ENCODE measurements at regions not wholly inside any gene's neighbourhood (a gene's known extent, or its start where the extent isn't known, plus 50 kb on each side); places are given as distances from the start of the nearest gene placed in this dataset.

GRCh38 chr9:81239388-81239787 lies 450.0 kb downstream of the TLE1 start:
- H3K4me3 ChIP-seq (ENCODE audit: low read length), result no peak overlapping the region

GRCh38 chr9:81237565-81238231 lies 451.6 kb downstream of the TLE1 start:
- peaks cover 0 to 12% (median 0%) of the 10 kb centered on the region in 11 donors for H3K9me3 Mint-ChIP-seq
- DNase-seq (no peak), ATAC-seq (no peak)
- no peaks in the 10 kb centered on the region for H3K36me3 ChIP-seq (ENCODE audit: control insufficient read depth in 2 of 3, insufficient read depth in 3 of 3, low read length in 3 of 3)
- no peak overlapping the region for H3K27ac ChIP-seq (ENCODE audit: low read depth, low read length)
- no peaks in the 10 kb centered on the region for H3K27me3 Mint-ChIP-seq
- H3K4me1 Mint-ChIP-seq, result no peaks in the 10 kb centered on the region
- H3K4me3 ChIP-seq (ENCODE audit: low read length), result no peak overlapping the region
- H3K4me3 Mint-ChIP-seq, result no peak overlapping the region
- peaks cover 0 to 2% of the 10 kb centered on the region in 2 donors for H3K27me3 ChIP-seq (ENCODE audit: control insufficient read depth in 2 of 2, insufficient read depth in 2 of 2, low read length in 2 of 2)
- ChIA-PET POLR2A (no interaction called here), CTCF (no interaction called here)
- H3K36me3 Mint-ChIP-seq, result no peaks in the 10 kb centered on the region
- no peaks in the 10 kb centered on the region for H3K4me1 ChIP-seq (ENCODE audit: control insufficient read depth in 2 of 2, insufficient read depth in 2 of 2, low read length in 2 of 2)
- H3K9me3 ChIP-seq (ENCODE audit: control insufficient read depth in 2 of 3, low read length in 3 of 3), result no peaks in the 10 kb centered on the region
- intact Hi-C loops (cut with micrococcal nuclease), result no loop called here
- no peak overlapping the region for H3K27ac Mint-ChIP-seq

More at GRCh38 chr9:81239388-81239787, 450.0 kb downstream of the TLE1 start:
- intact Hi-C loops (cut with micrococcal nuclease), result no loop called here
- H3K27me3 Mint-ChIP-seq, result no peaks in the 10 kb centered on the region
- H3K4me3 Mint-ChIP-seq, result no peak overlapping the region
- ATAC-seq, result no peak
- Histone ChIP-seq H3K4me1 (ENCODE audit: control insufficient read depth in 2 of 2, insufficient read depth in 2 of 2, low read length in 2 of 2) (no peaks in the 10 kb centered on the region), H3K27me3 (ENCODE audit: control insufficient read depth in 2 of 2, insufficient read depth in 2 of 2, low read length in 2 of 2) (peaks cover 0 to 2% of the 10 kb centered on the region in 2 donors), H3K36me3 (ENCODE audit: control insufficient read depth in 2 of 3, insufficient read depth in 3 of 3, low read length in 3 of 3) (no peaks in the 10 kb centered on the region), H3K27ac (ENCODE audit: low read depth, low read length) (no peak overlapping the region), H3K9me3 (ENCODE audit: control insufficient read depth in 2 of 3, low read length in 3 of 3) (no peaks in the 10 kb centered on the region)
- POLR2A ChIA-PET, result no interaction called here
- H3K9me3 Mint-ChIP-seq, result peaks cover 0 to 12% (median 0%) of the 10 kb centered on the region in 11 donors
- no peak for DNase-seq
- no peaks in the 10 kb centered on the region for H3K36me3 Mint-ChIP-seq
- H3K4me1 Mint-ChIP-seq, result no peaks in the 10 kb centered on the region
- CTCF ChIA-PET, result no interaction called here
- H3K27ac Mint-ChIP-seq, result no peak overlapping the region

- H3K4me3 ChIP-seq (ENCODE audit: low read length), result no peak overlapping the region
- intact Hi-C loops (cut with micrococcal nuclease), result no loop called here
- no peaks in the 10 kb centered on the region for H3K4me1 ChIP-seq (ENCODE audit: control insufficient read depth in 2 of 2, insufficient read depth in 2 of 2, low read length in 2 of 2)
- DNase-seq (no peak), ATAC-seq (no peak)
- H3K27ac ChIP-seq (ENCODE audit: low read depth, low read length), result no peak overlapping the region
- Mint-ChIP-seq H3K27ac (no peak overlapping the region), H3K9me3 (peaks cover 0 to 12% (median 0%) of the 10 kb centered on the region in 11 donors), H3K4me1 (no peaks in the 10 kb centered on the region), H3K36me3 (no peaks in the 10 kb centered on the region), H3K4me3 (no peak overlapping the region), H3K27me3 (no peaks in the 10 kb centered on the region)
- ChIA-PET POLR2A (no interaction called here), CTCF (no interaction called here)
- H3K27me3 ChIP-seq (ENCODE audit: control insufficient read depth in 2 of 2, insufficient read depth in 2 of 2, low read length in 2 of 2), result peaks cover 0 to 2% of the 10 kb centered on the region in 2 donors
- H3K36me3 ChIP-seq (ENCODE audit: control insufficient read depth in 2 of 3, insufficient read depth in 3 of 3, low read length in 3 of 3), result no peaks in the 10 kb centered on the region
- H3K9me3 ChIP-seq (ENCODE audit: control insufficient read depth in 2 of 3, low read length in 3 of 3), result no peaks in the 10 kb centered on the region
Measured at GRCh38 chr9:81234924-81235610, 454.3 kb downstream of the TLE1 start.

GRCh38 chr9:81231011-81231410 lies 458.3 kb downstream of the TLE1 start:
- intact Hi-C loops (cut with micrococcal nuclease), result no loop called here
- Mint-ChIP-seq H3K4me1 (no peaks in the 10 kb centered on the region), H3K36me3 (no peaks in the 10 kb centered on the region), H3K27me3 (no peaks in the 10 kb centered on the region), H3K27ac (no peak overlapping the region), H3K4me3 (no peak overlapping the region), H3K9me3 (peaks cover 0 to 4% (median 0%) of the 10 kb centered on the region in 11 donors)
- no peak overlapping the region for H3K4me3 ChIP-seq (ENCODE audit: low read length)
- CTCF ChIA-PET, result no interaction called here
- H3K27ac ChIP-seq (ENCODE audit: low read depth, low read length), result no peak overlapping the region
- DNase-seq (no peak), ATAC-seq (no peak)
- H3K27me3 ChIP-seq (ENCODE audit: control insufficient read depth in 2 of 2, insufficient read depth in 2 of 2, low read length in 2 of 2), result no peaks in the 10 kb centered on the region
- no peaks in the 10 kb centered on the region for H3K4me1 ChIP-seq (ENCODE audit: control insufficient read depth in 2 of 2, insufficient read depth in 2 of 2, low read length in 2 of 2)
- no peaks in the 10 kb centered on the region for H3K9me3 ChIP-seq (ENCODE audit: control insufficient read depth in 2 of 3, low read length in 3 of 3)
- H3K36me3 ChIP-seq (ENCODE audit: control insufficient read depth in 2 of 3, insufficient read depth in 3 of 3, low read length in 3 of 3), result no peaks in the 10 kb centered on the region
- POLR2A ChIA-PET, result no interaction called here

GRCh38 chr9:81227507-81228245 lies 461.7 kb downstream of the TLE1 start:
- intact Hi-C loops (cut with micrococcal nuclease), result no loop called here
- no peak for ATAC-seq
- Mint-ChIP-seq H3K27ac (no peak overlapping the region), H3K36me3 (no peaks in the 10 kb centered on the region), H3K4me1 (no peaks in the 10 kb centered on the region), H3K27me3 (no peaks in the 10 kb centered on the region), H3K4me3 (no peak overlapping the region), H3K9me3 (peaks cover 0 to 10% (median 0%) of the 10 kb centered on the region in 11 donors)
- H3K27me3 ChIP-seq (ENCODE audit: control insufficient read depth in 2 of 2, insufficient read depth in 2 of 2, low read length in 2 of 2), result no peaks in the 10 kb centered on the region
- H3K4me1 ChIP-seq (ENCODE audit: control insufficient read depth in 2 of 2, insufficient read depth in 2 of 2, low read length in 2 of 2), result no peaks in the 10 kb centered on the region
- H3K36me3 ChIP-seq (ENCODE audit: control insufficient read depth in 2 of 3, insufficient read depth in 3 of 3, low read length in 3 of 3), result no peaks in the 10 kb centered on the region
- no peaks in the 10 kb centered on the region for H3K9me3 ChIP-seq (ENCODE audit: control insufficient read depth in 2 of 3, low read length in 3 of 3)
- ChIA-PET POLR2A (no interaction called here), CTCF (no interaction called here)
- no peak overlapping the region for H3K4me3 ChIP-seq (ENCODE audit: low read length)
- no peak for DNase-seq
- H3K27ac ChIP-seq (ENCODE audit: low read depth, low read length), result no peak overlapping the region

- Mint-ChIP-seq H3K4me3 (no peak overlapping the region), H3K27ac (no peak overlapping the region), H3K4me1 (no peaks in the 10 kb centered on the region), H3K9me3 (peaks cover 0 to 10% (median 0%) of the 10 kb centered on the region in 11 donors), H3K27me3 (no peaks in the 10 kb centered on the region), H3K36me3 (no peaks in the 10 kb centered on the region)
- Histone ChIP-seq H3K4me1 (ENCODE audit: control insufficient read depth in 2 of 2, insufficient read depth in 2 of 2, low read length in 2 of 2) (no peaks in the 10 kb centered on the region), H3K9me3 (ENCODE audit: control insufficient read depth in 2 of 3, low read length in 3 of 3) (no peaks in the 10 kb centered on the region), H3K27ac (ENCODE audit: low read depth, low read length) (no peak overlapping the region), H3K36me3 (ENCODE audit: control insufficient read depth in 2 of 3, insufficient read depth in 3 of 3, low read length in 3 of 3) (no peaks in the 10 kb centered on the region), H3K27me3 (ENCODE audit: control insufficient read depth in 2 of 2, insufficient read depth in 2 of 2, low read length in 2 of 2) (no peaks in the 10 kb centered on the region), H3K4me3 (ENCODE audit: low read length) (no peak overlapping the region)
- ChIA-PET POLR2A (no interaction called here), CTCF (no interaction called here)
- no peak for DNase-seq
- intact Hi-C loops (cut with micrococcal nuclease), result no loop called here
- no peak for ATAC-seq
Measured at GRCh38 chr9:81225596-81225995, 463.8 kb downstream of the TLE1 start.

All from naive thymus-derived CD4-positive, alpha-beta T cell (primary cell).